Right hindlimb (tissue), 1 donor: ENCODE measurements at regions not wholly inside any gene's neighbourhood (a gene's known extent, or its start where the extent isn't known, plus 50 kb on each side); places are given as distances from the start of the nearest gene placed in this dataset.

Source experiments
- DNase-seq: peaks from one replicate; pipeline ENCODE4 v3.0.0-alpha.2; 2018

DNA sequence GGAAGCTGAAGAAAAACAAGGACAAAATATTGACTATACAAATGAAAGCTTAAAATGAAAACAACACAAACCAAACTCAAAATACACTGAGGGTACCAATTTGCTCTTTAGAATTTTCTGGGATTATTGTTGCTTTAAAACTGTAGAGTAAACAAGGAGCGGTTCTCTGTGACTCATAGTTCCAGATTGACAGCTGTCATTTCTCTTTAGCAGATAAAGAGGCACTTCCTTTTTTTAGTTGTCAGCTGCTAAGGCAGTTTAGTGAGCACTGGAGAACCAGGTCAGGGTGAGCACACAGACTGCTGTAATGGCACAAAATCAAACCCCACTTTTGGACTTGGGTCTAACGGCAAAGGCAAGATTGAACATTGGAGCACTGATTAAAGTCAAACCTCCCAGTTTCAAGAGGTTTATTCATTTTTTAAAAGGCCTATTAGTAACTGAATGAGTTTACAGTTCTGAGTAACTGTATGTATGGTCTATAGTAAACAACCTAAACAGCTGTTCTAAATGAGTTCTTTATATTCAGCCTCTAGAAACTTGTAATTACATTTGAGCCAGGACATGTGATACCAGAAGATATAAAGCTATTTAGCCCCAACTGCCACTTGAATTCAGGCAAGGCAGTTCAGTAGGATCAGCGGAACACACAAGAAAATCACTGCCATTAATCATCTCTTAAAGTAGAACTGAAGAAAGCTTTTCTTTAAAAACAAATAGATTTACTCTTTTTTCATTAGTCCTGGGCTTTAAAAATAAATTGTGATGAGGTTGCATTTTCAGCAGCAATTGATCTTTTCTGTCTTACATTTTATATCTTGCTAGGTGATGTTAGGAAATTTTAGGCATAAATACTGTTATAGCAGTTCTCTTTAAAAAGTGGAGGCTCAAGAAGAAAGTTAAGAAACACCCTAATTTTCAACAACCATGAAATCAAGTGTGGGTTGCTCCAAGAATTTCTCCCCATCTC, 71.7 kb upstream of the PRICKLE1 start:
- DNase-seq: no peak

DNA sequence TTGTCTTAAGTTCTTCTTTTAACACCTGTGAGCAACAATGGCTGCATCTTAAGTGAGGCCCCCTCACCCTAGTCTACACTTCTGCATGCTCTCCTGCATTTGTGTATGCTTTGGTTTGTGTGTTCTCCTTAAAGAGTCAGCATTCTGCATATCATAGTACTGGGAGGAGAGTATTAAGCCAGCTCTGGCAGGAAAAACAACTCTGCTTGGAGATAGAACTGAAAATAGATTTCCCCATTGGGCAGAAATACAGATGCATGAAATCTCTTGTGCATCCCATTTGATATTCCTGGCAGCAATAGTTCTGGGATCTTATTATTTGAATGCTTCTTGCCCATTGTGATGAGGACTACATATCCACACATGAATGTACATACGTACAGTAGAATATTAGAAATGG, 70.6 kb upstream of the PRICKLE1 start:
- no peak for DNase-seq

DNA sequence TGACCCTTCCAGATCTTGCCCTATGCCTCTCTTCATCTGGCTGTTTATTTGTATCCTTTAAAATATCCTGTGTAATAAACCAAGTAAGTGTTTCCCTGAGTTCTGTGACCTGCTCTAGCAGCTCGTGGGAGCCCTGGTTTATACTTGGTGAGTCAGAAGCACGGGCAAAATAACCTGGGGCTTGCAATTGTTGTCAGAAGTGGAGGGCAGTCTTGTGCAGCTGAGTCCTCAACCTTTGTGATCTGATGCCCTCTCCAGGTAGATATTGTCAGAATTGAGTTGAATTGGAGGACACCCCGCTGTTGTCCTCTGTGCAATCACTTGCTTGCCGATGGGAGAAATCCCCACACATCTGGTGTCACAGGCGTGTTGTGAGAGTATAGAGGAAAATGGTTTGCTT, 62.5 kb upstream of the PRICKLE1 start:
- no peak for DNase-seq

DNA sequence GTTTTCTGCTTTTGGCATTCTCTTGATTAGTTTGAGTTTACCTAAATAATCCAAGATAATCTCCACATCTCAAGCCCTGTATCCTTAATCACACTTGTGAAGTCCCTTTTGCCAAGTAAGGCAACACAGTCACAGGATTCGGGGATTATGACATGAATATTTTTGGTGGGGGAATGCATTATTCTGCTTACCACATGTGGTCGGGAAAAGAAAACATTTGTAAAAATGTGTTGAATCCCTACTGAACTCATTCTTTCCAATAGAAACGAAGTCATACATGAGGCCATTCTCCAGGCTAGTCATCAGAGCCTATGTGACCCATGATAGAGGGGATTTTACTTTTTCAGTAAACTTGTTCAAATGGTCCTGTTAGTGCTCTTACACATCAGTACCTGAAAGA, 58.5 kb upstream of the PRICKLE1 start:
- DNase-seq: no peak

DNA sequence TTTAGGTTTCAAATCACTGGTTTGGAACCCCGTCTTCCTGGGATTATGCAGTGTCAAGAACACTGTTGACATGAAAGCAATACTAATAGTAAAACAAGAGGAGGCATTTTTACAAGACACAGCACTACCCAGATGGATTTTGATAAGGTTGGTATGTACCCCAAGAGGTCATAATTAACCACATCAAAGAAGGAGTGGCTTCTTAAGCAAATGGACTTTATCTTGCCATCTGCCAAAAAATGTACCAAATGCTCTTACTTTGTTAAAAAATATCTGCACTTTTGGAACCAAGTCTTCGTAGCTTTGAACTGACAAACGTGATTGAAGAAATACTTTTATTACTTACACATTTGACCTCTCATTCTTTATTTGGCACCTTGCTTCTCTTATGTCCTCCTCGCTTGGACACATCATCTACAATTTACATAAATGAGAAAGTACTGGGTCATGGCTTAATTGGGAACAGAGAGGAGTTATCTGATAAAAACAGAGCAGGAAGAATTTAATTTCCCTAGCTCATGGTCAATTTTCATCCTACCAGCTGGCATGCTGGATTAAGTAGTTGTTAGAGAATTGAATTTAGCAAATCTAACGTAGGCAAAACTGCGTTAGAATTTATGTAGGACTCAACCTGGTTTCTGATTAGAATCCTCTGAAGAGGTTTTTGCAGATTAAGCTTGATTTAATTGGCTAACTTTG, 54.5 kb upstream of the PRICKLE1 start:
- DNase-seq: no peak

DNA sequence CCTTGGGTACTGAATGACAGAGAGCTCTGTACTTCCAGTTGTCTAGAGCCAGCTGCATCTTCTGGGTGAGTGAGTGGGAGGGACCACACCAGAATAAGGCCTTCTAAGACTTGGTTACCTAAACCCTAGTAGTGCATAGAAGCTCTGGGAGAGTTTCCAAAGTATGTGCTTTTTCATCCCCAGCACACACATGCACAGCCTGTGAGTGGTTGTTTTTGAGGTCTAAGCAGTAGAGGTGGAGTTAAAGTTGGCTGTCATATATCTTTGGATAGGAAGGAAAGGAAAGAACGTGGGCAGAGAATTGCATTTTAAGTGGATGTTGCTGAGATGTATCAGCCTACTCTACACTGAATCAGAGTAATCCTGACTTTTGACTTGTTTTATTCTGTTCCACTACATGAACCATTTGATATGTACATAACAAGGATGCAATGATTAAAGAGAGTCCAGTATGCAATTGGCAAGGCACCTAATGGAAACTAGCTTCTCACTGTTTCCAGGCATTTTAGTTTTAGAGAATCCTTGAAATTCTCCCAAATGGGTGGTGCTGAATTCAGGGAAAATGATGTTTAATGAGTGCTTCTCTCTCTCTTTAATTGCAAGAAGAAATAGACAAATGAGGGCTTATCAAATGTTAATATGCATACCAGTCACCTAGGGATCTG, 51.8 kb upstream of the PRICKLE1 start:
- peak; percentile 24 for DNase-seq

DNA sequence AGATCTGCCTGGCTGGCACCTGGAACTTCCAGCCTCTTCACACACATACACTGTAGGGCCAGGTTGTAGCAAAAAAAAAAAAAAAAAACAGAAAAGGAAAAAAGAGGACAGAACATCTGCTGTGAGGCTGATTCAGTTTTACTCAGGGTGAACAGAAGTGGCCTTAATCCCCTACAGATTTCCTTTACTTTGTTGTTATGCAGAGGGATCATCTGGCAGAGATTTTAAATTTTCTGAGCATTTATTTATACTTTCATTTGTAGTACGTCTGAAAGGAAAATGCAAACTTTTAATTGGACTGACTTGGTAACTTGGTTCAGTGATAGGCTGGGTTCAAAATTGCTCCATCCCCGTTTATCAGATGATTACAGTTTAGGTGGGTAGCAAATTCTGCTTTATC, 50.8 kb upstream of the PRICKLE1 start:
- no peak for DNase-seq

DNA sequence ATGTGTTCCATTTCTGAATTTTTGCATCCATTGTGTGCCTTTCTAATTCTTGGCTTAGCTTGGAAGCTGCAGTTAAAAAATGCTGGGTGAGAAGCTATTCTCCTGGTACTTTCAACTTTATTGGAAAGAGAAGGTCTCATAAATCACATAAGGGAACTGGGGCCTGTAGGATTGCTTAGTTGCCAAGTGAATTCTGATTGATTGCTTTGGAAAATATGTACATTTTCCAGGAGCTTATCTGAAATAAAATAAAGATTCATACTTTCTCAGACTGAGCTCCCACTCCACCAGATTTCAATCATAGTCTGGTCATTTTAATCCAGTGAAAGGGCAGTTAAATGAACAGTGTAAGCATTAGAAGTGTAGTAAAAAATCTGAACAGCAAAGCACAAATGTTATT, 50.0 kb upstream of the PRICKLE1 start:
- DNase-seq: no peak
